ENCODE measurements at regions not wholly inside any gene's neighbourhood (a gene's known extent, or its start where the extent isn't known, plus 50 kb on each side); places are given as distances from the start of the nearest gene placed in this dataset.

DNA sequence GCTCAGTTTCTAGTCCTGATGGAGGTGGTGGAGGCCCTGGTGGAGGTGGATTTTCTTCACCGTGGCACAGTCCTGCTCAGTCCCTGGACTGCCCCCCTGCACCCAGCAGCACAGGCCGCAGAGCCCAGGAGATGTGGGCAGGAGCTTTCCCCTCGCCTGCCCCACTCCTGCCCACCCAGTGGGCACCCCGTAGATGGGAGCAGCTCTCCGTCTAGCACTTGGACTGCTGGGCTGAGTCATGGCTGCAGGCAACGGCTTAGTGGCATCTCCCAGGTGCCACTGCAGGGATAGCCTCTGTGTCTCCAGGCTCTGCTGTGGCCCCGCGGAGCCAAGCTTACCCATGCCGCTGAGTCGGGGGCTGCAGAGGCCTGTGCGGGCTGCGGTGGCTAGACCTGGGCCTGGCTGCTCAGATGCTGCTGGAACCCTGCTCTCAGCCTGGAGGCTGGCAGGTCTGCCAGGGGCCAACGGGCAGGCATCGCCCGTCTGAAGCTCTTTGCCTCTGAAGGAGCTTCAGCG lies 92.3 kb upstream of the CTDP1 start:
- Histone ChIP-seq H3K4me3 (ENCODE audit: low read depth, low read length, poor library complexity, severe bottlenecking) (no peak overlapping the region), H3K27ac (ENCODE audit: low read depth, low read length, poor library complexity, severe bottlenecking) (no peak overlapping the region), H3K4me1 (ENCODE audit: insufficient read depth, low read length, poor library complexity, severe bottlenecking) (no peaks in the 10 kb centered on the region), H3K9me2 (ENCODE audit: insufficient read depth, low read length) (no peaks in the 10 kb centered on the region), H3K79me2 (ENCODE audit: insufficient read depth, low read depth, low read length) (no peaks in the 10 kb centered on the region), H4K20me1 (ENCODE audit: insufficient read depth, low read length) (no peaks in the 10 kb centered on the region), H3K4me2 (ENCODE audit: low read length) (no peak overlapping the region), H2AFZ (ENCODE audit: low read length) (no peak overlapping the region), H3K9me3 (ENCODE audit: low read length) (no peaks in the 10 kb centered on the region), H3K36me3 (ENCODE audit: insufficient read depth, low read length) (no peaks in the 10 kb centered on the region)
- DNase-seq (ENCODE audit: low spot score) = no peak
- BruUV-seq (replicated peaks) = no TSS peak
- TF ChIP-seq EZH2phosphoT487 (IDR thresholded peaks at IDR 0.05; ENCODE audit: borderline replicate concordance, low read depth, low read length) = no peak
- TF ChIP-seq, protein P1, sequence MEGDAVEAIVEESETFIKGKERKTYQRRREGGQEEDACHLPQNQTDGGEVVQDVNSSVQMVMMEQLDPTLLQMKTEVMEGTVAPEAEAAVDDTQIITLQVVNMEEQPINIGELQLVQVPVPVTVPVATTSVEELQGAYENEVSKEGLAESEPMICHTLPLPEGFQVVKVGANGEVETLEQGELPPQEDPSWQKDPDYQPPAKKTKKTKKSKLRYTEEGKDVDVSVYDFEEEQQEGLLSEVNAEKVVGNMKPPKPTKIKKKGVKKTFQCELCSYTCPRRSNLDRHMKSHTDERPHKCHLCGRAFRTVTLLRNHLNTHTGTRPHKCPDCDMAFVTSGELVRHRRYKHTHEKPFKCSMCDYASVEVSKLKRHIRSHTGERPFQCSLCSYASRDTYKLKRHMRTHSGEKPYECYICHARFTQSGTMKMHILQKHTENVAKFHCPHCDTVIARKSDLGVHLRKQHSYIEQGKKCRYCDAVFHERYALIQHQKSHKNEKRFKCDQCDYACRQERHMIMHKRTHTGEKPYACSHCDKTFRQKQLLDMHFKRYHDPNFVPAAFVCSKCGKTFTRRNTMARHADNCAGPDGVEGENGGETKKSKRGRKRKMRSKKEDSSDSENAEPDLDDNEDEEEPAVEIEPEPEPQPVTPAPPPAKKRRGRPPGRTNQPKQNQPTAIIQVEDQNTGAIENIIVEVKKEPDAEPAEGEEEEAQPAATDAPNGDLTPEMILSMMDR (conservative IDR thresholded peaks at IDR 0.05; ENCODE audit: low read length) = no peak
- intact Hi-C loops (cut with micrococcal nuclease; ENCODE audit: unreplicated experiment) = no loop called here
- CTCF ChIA-PET (ENCODE audit: unreplicated experiment) = no interaction called here
- POLR2A ChIA-PET = no interaction called here

DNA sequence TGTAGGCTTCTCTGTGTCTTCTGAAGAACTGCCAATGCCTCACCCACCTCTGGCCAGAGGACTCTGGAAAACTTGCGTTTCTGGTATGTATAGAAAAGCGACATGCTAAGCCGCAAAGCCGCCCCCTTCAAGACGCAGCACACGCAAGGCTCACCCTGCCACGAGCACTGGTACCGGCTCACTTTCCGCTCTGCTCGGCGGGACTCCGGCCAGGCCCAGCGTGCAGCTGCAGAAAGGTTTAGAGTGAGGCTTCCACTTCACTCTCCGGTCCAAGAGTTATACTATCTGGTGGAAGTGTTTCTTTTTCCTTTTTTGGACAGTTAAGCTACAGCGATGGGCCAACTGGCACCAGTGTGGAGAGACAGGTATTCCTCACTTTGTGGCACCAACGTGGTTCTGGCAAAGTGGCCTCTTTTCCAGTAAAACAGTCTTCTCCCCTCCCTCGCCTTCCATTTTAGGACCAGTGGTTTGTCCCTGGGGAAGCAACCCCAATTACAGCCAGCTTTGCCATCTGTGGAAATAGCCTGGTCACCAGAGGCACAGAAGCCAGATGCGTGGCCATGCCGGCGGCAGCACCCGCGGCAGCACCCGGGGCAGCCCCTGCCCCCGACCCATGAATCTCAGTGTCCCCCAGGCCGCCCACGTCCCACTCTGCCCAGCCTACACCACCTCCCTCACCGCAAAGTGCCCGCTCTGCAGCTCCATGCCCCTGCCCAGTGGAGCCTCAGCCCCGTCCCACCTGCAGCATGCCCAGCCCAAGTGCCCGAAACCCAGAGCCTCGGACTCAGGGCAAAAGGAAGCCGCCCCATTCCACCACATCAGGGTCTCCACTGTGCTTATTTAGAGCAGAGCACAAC lies 91.6 kb upstream of the CTDP1 start:
- DNase-seq (ENCODE audit: low spot score) = no peak
- Histone ChIP-seq H3K4me1 (ENCODE audit: insufficient read depth, low read length, poor library complexity, severe bottlenecking) (no peaks in the 10 kb centered on the region), H3K36me3 (ENCODE audit: insufficient read depth, low read length) (no peaks in the 10 kb centered on the region), H2AFZ (ENCODE audit: low read length) (no peak overlapping the region), H3K9me2 (ENCODE audit: insufficient read depth, low read length) (no peaks in the 10 kb centered on the region), H4K20me1 (ENCODE audit: insufficient read depth, low read length) (no peaks in the 10 kb centered on the region), H3K27ac (ENCODE audit: low read depth, low read length, poor library complexity, severe bottlenecking) (no peak overlapping the region), H3K4me3 (ENCODE audit: low read depth, low read length, poor library complexity, severe bottlenecking) (no peak overlapping the region), H3K9me3 (ENCODE audit: low read length) (no peaks in the 10 kb centered on the region), H3K4me2 (ENCODE audit: low read length) (no peak overlapping the region), H3K79me2 (ENCODE audit: insufficient read depth, low read depth, low read length) (no peaks in the 10 kb centered on the region)
- intact Hi-C loops (cut with micrococcal nuclease; ENCODE audit: unreplicated experiment) = no loop called here
- no peak for TF ChIP-seq EZH2phosphoT487 (IDR thresholded peaks at IDR 0.05; ENCODE audit: borderline replicate concordance, low read depth, low read length)
- TF ChIP-seq, protein P1 (conservative IDR thresholded peaks at IDR 0.05; ENCODE audit: low read length) = no peak
- CTCF ChIA-PET (ENCODE audit: unreplicated experiment) = no interaction called here
- POLR2A ChIA-PET = no interaction called here
- no TSS peak for BruUV-seq (replicated peaks)

All from OCI-LY7 (cell line).